GM10248 (cell line): ENCODE measurements at regions not wholly inside any gene's neighbourhood (a gene's known extent, or its start where the extent isn't known, plus 50 kb on each side); places are given as distances from the start of the nearest gene placed in this dataset.

Experiments
- CTCF ChIA-PET: fragments of 300-600 bp; sonication (Branson Sonifier 250); formaldehyde crosslinking; extraction: SDS; loops from one replicate; lab custom pipeline; 2021; ENCODE audit warnings: antibody characterized with exemption; lab: Yijun Ruan, JAX
- POLR2A ChIA-PET: fragments of 350-650 bp; sonication (Branson Sonifier 250); formaldehyde crosslinking; extraction: SDS; loops from one replicate; lab custom pipeline; 2020; ENCODE audit warnings: antibody characterized with exemption; lab: Yijun Ruan, JAX
- DNase-seq: peaks from one replicate; pipeline ENCODE4 v3.0.0; 2012; ENCODE audit errors: extremely low spot score
- CTCF ChIP-seq: IDR thresholded peaks from 2 replicates; pipeline ENCODE4 v1.5.1; 2012; ENCODE audit warnings: mild to moderate bottlenecking, low read depth; ENCODE audit errors: extremely low read depth, missing control alignments, control extremely low read depth

- no peak for DNase-seq
- TF ChIP-seq CTCF, result no peak
- POLR2A ChIA-PET, result no interaction called here
- CTCF ChIA-PET, result no interaction called here
Observed at GRCh38 chr6:145551164-145551563, 184.2 kb downstream of the EPM2A start.

- no peak for DNase-seq
- CTCF ChIA-PET, result interaction anchor here (1.3 to 1.7 kb wide), 3 partner anchors 9 to 78 kb away, joined by 3 to 7 read pairs (median 5); no protein-coding TSS in a partner anchor
- POLR2A ChIA-PET, result no interaction called here
- TF ChIP-seq CTCF, result no peak
Observed at GRCh38 chr6:145555084-145555483, 180.2 kb downstream of the EPM2A start.

- DNase-seq, result no peak
- POLR2A ChIA-PET, result no interaction called here
- CTCF ChIA-PET, result interaction anchor here (0.8 to 1.2 kb wide), 2 partner anchors 9 to 11 kb away, joined by 3 to 4 read pairs; no protein-coding TSS in a partner anchor
- no peak for TF ChIP-seq CTCF
Observed at GRCh38 chr6:145557474-145557873, 177.8 kb downstream of the EPM2A start.

GRCh38 chr6:145559836-145560235 is 175.5 kb downstream of the EPM2A start:
- no peak for TF ChIP-seq CTCF
- ChIA-PET CTCF (no interaction called here), POLR2A (no interaction called here)
- no peak for DNase-seq

- CTCF ChIA-PET, result no interaction called here
- POLR2A ChIA-PET, result no interaction called here
- DNase-seq, result no peak
- no peak for TF ChIP-seq CTCF
Observed at GRCh38 chr6:145561095-145562072, 173.9 kb downstream of the EPM2A start.

GRCh38 chr6:145562771-145563615 is 172.3 kb downstream of the EPM2A start:
- CTCF ChIA-PET, result no interaction called here
- DNase-seq, result no peak
- POLR2A ChIA-PET, result no interaction called here
- no peak for TF ChIP-seq CTCF
